HG03460 (cell line): ENCODE measurements at regions not wholly inside any gene's neighbourhood (a gene's known extent, or its start where the extent isn't known, plus 50 kb on each side); places are given as distances from the start of the nearest gene placed in this dataset.
"Not testable (repeated sequence)": the region's sequence is repeated elsewhere in the genome, so short reads cannot be mapped to it uniquely, and the experiment has no call there.

Experiments used
- ATAC-seq: cut with Tn5 transposase; IDR thresholded peaks from one replicate; pipeline ENCODE4 v1.9.1; 2021; ENCODE audit not compliant: unreplicated experiment

GRCh38 chr13:65965501-65965900, 1264.6 kb downstream of the PCDH9 start:
- no peak for ATAC-seq

DNA sequence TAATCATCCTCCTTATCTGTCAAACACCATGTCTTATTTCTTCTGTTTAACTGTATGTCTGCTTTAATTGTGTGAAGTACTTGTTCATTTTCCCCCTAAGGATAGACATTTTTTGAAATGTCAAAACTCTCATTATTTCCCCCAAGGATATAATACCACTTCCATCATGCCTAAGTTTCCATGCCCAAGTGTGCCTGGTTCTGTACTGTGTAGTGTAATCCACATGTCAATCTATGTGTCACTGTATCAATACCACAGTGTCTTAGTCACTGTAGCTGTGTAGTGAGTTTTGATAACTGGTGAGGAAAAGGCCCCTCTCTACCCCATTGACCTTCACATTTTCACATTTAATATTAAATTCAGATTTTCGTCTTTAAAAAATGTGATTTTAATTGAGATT, 1265.5 kb downstream of the PCDH9 start:
- no peak for ATAC-seq

- no peak for ATAC-seq
Observed at GRCh38 chr13:65959305-65959704, 1270.8 kb downstream of the PCDH9 start.

- ATAC-seq: no peak
Observed at GRCh38 chr13:65946387-65946786, 1283.7 kb downstream of the PCDH9 start.

GRCh38 chr13:65943708-65944107, 1286.4 kb downstream of the PCDH9 start:
- ATAC-seq: no peak

- no peak for ATAC-seq
Observed at GRCh38 chr13:65943024-65943423, 1287.1 kb downstream of the PCDH9 start.

- ATAC-seq: no peak
Observed at GRCh38 chr13:65940720-65941119, 1289.4 kb downstream of the PCDH9 start.

GRCh38 chr13:65937251-65937650, 1292.9 kb downstream of the PCDH9 start:
- ATAC-seq: no peak

- no peak for ATAC-seq
Observed at GRCh38 chr13:65936249-65936648, 1293.9 kb downstream of the PCDH9 start.

- ATAC-seq: no peak
Observed at GRCh38 chr13:65932587-65933239, 1297.4 kb downstream of the PCDH9 start.

- no peak for ATAC-seq
Observed at GRCh38 chr13:65932013-65932412, 1298.1 kb downstream of the PCDH9 start.

DNA sequence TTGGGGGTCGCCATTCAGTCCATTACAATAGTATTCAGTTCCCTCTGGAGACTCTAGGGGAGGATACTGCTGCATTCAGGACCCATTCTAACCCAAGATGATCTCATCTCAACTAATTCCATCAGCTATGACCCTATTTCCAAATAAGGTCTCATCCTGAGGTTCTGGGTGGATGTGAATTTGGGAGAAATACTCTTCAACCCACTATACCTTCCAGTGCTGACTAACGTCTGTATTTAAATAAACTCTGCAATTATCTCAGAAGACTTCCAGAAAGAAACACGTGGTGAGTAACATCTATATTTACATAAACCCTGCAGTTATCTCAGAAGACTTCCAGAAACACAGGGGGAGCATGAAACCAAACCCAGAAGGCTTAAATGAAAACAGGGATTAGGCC, 1300.7 kb downstream of the PCDH9 start:
- no peak for ATAC-seq

GRCh38 chr13:65926750-65927171, 1303.4 kb downstream of the PCDH9 start:
- peak; percentile 86 for ATAC-seq

DNA sequence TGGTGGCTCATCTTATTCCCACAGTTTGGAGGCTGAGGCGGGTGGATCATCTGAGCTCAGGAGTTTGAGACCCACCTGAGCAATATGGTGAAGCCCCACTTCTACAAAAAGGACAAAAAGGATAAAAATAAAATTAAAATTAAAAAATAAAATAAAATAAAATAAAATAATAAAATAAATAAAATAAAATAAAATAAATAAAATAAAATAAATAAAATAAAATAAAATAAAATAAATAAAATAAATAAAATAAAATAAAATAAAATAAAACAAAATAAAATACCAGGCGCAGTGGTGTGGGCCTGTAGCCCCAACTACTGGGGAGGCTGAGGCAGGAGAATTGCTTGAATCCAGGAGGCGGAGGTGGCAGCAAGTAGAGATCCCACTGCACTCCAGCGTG, 1307.3 kb downstream of the PCDH9 start:
- not testable (repeated sequence) for ATAC-seq

- no peak for ATAC-seq
Observed at GRCh38 chr13:65921933-65922332, 1308.2 kb downstream of the PCDH9 start.

- no peak for ATAC-seq
Observed at GRCh38 chr13:65917731-65918130, 1312.4 kb downstream of the PCDH9 start.

GRCh38 chr13:65915195-65915594, 1314.9 kb downstream of the PCDH9 start:
- no peak for ATAC-seq

GRCh38 chr13:65914716-65915115, 1315.4 kb downstream of the PCDH9 start:
- ATAC-seq: no peak

- no peak for ATAC-seq
Observed at GRCh38 chr13:65913173-65913572, 1317.0 kb downstream of the PCDH9 start.

DNA sequence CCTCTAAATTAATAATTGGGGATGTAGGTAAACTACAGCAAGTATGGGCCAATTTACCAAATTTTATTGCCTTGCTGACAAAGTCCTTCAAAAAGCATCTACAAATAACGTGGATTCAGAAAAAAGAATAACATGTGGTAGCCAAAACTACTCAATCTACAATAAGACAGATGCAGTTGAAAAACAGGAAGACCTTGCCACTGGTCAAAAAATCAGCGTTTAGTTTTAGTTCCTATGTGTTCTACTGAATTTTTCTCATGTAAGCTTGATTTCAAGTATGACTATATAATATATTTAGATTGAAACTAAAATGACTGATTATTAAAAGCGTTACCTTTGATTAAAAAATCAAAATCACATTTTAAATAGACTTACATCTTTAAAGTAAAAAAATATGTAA, 1317.6 kb downstream of the PCDH9 start:
- no peak for ATAC-seq

- no peak for ATAC-seq
Observed at GRCh38 chr13:65911546-65912193, 1318.5 kb downstream of the PCDH9 start.

- ATAC-seq: no peak
Observed at GRCh38 chr13:65909501-65909900, 1320.6 kb downstream of the PCDH9 start.
